ENCODE measurements at regions not wholly inside any gene's neighbourhood (a gene's known extent, or its start where the extent isn't known, plus 50 kb on each side); places are given as distances from the start of the nearest gene placed in this dataset.

- DNase-seq, result no peak
Measured at GRCh38 chr9:120289990-120290975, 289.7 kb downstream of the CDK5RAP2 start.

- no peak for DNase-seq
Measured at GRCh38 chr9:120289098-120289497, 290.9 kb downstream of the CDK5RAP2 start.

GRCh38 chr9:120286530-120286929 lies 293.4 kb downstream of the CDK5RAP2 start:
- no peak for DNase-seq

GRCh38 chr9:120284821-120285220 lies 295.1 kb downstream of the CDK5RAP2 start:
- peak; percentile 84 for DNase-seq

GRCh38 chr9:120281665-120282064 lies 298.3 kb downstream of the CDK5RAP2 start:
- no peak for DNase-seq

- no peak for DNase-seq
Measured at GRCh38 chr9:120267929-120268328, 312.0 kb downstream of the CDK5RAP2 start.

- peak; percentile 92 for DNase-seq
Measured at GRCh38 chr9:120265791-120266190, 314.2 kb downstream of the CDK5RAP2 start.

- no peak for DNase-seq
Measured at GRCh38 chr9:120264528-120264927, 315.4 kb downstream of the CDK5RAP2 start.

- no peak for DNase-seq
Measured at GRCh38 chr9:120263836-120264235, 316.1 kb downstream of the CDK5RAP2 start.

GRCh38 chr9:120261419-120261818 lies 318.5 kb downstream of the CDK5RAP2 start:
- no peak for DNase-seq

- DNase-seq, result no peak
Measured at GRCh38 chr9:120259100-120259499, 320.9 kb downstream of the CDK5RAP2 start.

GRCh38 chr9:120258096-120258495 lies 321.9 kb downstream of the CDK5RAP2 start:
- DNase-seq, result no peak

- DNase-seq, result no peak
Measured at GRCh38 chr9:120257483-120257882, 322.5 kb downstream of the CDK5RAP2 start.

- no peak for DNase-seq
Measured at GRCh38 chr9:120256146-120256545, 323.8 kb downstream of the CDK5RAP2 start.

- no peak for DNase-seq
Measured at GRCh38 chr9:120252248-120252647, 327.7 kb downstream of the CDK5RAP2 start.

GRCh38 chr9:120242116-120242811 lies 337.7 kb downstream of the CDK5RAP2 start:
- DNase-seq, result no peak

- DNase-seq, result no peak
Measured at GRCh38 chr9:120236596-120236995, 343.4 kb downstream of the CDK5RAP2 start.

- DNase-seq, result no peak
Measured at GRCh38 chr9:120235081-120235480, 344.9 kb downstream of the CDK5RAP2 start.

- DNase-seq, result no peak
Measured at GRCh38 chr9:120230227-120230626, 349.7 kb downstream of the CDK5RAP2 start.

- DNase-seq, result no peak
Measured at GRCh38 chr9:120221844-120222243, 358.1 kb downstream of the CDK5RAP2 start.

- no peak for DNase-seq
Measured at GRCh38 chr9:120214332-120214731, 365.6 kb downstream of the CDK5RAP2 start.

- DNase-seq, result no peak
Measured at GRCh38 chr9:120212853-120213200, 367.1 kb downstream of the CDK5RAP2 start.

- DNase-seq, result no peak
Measured at GRCh38 chr9:120212153-120212852, 367.7 kb downstream of the CDK5RAP2 start.
